H1 (cell line): ENCODE measurements at regions not wholly inside any gene's neighbourhood (a gene's known extent, or its start where the extent isn't known, plus 50 kb on each side); places are given as distances from the start of the nearest gene placed in this dataset.

Experiments
- BACH1 ChIP-seq: IDR thresholded peaks from 2 replicates; pipeline ENCODE4 v1.6.1; 2012; ENCODE audit warnings: low read length, improper control_type of control experiment
- CTCF ChIP-seq, 3 experiments: IDR thresholded peaks; 1 replicate in 2 of 3; 2 replicates in 1 of 3; pipeline versions ENCODE4 v1.5.1 to v1.6.1; 2011; ENCODE audit warnings: low read length in 3 of 3, mild to moderate bottlenecking in 3 of 3, inconsistent platforms in 2 of 3, low read depth in 1 of 3, moderate library complexity in 1 of 3; ENCODE audit not compliant: insufficient read depth in 1 of 3; ENCODE audit errors: control extremely low read depth in 1 of 3
- RNF2 ChIP-seq: fragments of 200-900, 300-1000 bp; sonication (generic); IDR thresholded peaks from 2 replicates; pipeline ENCODE4 v1.7.1; 2016; ENCODE audit warnings: borderline replicate concordance, low read depth, mild to moderate bottlenecking, antibody characterized with exemption, low read length; ENCODE audit not compliant: poor library complexity, severe bottlenecking; ENCODE audit errors: missing control alignments

GRCh38 chr6:113616701-113617274, 240.4 kb upstream of the MARCKS start (continued):
- TF ChIP-seq CTCF (IDR thresholded peaks at IDR 0.05; ENCODE audit: control extremely low read depth in 1 of 3, insufficient read depth in 1 of 3, low read depth in 1 of 3, low read length in 3 of 3) (no peak), RNF2 (no peak), BACH1 (no peak)
- TF ChIP-seq, all 59 proteins: peak for 0
